Medulla oblongata (tissue), 1 donor: ENCODE measurements at regions not wholly inside any gene's neighbourhood (a gene's known extent, or its start where the extent isn't known, plus 50 kb on each side); places are given as distances from the start of the nearest gene placed in this dataset.
"Not testable (repeated sequence)": the region's sequence is repeated elsewhere in the genome, so short reads cannot be mapped to it uniquely, and the experiment has no call there.

Source experiments
- DNase-seq: peaks from one replicate; pipeline ENCODE4 v3.0.0-alpha.2; 2015; ENCODE audit errors: extremely low spot score

DNA sequence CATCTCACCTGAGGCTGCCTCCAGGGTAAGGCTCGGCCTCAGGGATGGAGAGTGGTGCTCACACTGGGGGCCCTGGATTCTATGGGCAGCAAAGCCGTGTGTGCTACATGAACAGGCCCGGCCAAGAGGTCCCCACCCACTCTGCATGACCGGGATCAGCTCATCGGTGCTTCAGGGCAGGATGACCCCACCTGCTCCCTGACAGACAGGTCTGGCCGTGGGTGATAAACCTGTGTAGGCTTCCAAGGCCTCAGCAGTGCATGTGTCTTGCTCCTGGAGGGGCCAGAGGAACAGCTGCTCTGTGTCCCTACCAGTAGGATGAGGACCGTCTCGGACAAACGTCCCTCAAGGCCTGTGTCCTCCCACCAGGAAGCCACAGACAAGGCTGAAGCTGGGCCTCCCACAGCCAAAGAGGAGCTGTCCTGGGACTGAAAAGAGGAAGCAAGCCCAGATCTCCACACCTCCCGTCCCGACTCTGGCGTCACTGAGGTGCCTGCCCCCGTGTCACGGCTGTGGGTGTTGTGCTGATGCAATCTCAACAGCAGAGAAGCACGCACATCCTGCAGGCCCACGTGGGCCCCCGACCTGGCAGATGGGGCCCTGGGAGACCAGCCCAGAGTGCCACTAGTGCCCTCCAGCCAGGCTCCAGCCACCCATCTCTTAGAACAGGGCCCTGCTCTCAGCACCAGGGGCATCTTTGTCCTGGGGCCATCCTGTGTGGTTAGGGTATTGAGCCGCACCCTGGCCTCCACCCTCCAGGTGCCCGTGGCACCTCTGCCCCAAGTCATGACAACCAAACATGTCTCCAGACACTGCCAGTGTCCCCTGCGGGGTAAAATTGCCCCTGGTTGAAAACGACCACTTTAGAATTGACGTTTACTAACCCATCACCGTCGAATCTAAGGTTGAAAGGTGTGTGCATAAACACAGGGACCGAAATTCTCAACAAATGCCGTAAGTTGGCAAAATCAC is 5455.9 kb upstream of the TPTE start:
- DNase-seq = peak; percentile 26

DNA sequence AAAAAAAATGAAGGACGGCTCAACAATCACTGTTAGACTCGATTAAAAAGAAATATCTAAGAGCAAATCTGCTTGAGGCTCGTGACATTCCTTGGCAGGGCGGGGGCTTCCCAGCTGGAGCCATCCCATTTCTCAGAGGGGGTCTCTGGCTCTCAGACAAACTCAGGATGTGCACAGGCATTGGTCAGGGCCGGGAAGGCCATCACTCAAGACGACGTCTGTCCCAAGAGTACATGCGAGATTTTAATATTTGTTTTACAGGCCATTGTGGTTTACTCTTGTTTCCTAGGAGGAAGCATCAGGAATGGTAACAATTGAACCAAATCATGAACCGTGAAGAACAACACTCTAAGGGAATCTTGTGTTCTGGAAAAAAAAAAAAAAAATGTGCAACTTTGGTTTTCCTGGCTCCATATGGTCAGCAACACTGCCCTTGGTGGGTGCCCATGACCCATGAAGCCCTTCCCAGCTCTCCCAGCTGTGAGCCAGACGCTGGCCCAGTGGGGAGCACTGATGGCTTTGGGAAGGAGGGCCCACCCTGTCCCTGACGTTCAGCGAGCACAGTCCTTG is 5454.6 kb upstream of the TPTE start:
- DNase-seq = not testable (repeated sequence)

DNA sequence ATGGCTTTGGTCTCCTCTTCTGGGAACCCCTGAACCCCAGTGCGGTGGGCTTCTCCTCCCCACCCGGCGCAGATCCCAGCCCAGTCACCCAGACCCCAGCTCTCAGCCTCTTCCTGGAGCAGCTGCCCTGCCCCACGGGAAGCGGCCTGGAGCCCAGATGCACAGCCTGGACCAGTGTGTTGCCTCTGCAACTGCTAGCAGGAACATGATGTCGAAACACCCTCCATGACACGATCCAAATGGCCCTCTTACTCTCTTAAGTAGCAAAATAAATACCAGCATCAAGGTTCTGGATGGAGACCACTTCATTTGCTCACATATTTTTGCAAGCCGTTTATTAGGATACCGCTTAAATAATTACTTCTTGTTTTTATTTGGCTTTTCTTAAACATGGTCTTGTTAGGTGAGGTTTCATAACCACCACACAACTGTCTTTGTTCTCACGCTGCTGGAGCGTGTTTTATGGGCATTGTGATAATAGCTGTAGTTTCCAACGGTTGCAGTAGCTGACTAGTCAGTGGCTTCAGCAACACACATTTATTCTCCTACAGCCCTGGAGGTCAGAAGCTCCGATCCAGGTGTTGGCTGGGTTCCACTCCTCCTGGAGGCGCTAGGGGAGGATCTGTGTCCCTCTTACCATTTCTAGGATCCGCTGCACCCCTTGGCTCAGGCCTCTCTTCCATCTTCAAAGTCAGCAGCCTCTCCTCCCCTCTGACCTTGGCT is 5453.9 kb upstream of the TPTE start:
- not testable (repeated sequence) for DNase-seq

DNA sequence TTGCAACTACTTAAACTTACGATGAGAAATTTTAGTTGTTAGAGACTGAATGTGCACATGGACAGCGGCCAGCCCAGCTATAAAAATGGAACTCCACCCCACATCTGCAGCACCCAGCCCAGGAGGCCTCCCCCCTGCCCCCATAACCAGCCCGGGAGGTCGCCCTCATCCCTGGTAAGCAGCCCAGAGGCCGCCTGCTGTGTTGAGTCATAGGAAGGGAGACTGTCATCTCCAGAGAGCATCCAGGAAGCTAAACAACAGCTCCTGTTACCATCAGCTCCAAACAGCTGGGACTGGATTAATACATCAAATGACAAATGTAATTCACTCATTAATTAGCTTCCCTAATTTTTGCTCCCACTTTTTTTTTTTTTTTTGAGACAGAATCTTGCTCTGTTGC is 5452.7 kb upstream of the TPTE start:
- DNase-seq = not testable (repeated sequence)

DNA sequence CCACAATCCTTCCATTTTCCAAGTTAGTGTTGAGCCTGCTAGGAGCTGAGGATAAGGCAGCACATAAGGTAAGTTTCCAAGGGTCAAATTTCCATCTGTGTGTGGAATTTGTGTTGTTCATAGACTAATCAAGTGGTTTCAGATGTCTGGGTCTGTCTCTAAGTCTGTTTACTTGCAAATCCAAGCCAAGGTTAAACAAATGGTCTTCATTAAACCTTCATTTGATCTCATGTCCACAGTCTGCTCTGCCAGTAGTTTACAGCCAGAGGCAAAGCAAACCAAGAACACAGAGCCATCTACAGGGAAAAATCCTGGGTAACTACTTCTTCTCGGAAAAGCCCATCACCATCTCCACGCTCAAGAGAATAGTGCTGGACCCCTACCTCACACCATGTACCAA is 5450.2 kb upstream of the TPTE start:
- not testable (repeated sequence) for DNase-seq

DNA sequence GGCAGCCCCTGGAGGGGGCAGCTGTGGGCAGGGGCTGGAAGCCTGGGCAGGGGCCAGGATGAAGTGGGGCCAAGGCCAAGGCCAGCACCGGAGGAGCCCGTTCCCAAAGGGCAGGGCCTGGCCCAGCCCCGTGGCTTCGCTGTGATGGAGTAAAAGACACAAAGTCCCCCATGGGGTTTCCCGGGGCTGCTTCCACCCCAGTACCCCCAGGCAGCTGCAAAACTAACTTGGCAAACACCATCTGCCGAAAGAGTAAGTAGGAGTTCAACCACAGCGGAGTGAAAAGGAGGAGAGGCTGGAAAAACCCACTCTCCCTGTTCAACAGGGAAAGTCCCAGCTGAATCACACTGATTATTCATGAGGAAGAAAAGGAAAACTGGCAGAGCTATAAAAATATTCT is 5444.5 kb upstream of the TPTE start:
- not testable (repeated sequence) for DNase-seq

- DNase-seq = not testable (repeated sequence)
Observed at GRCh38 chr21:5079361-5079760, 5442.0 kb upstream of the TPTE start.

- not testable (repeated sequence) for DNase-seq
Observed at GRCh38 chr21:5080015-5080414, 5441.4 kb upstream of the TPTE start.

GRCh38 chr21:5084246-5084645 is 5437.1 kb upstream of the TPTE start:
- not testable (repeated sequence) for DNase-seq

GRCh38 chr21:5085456-5085855 is 5435.9 kb upstream of the TPTE start:
- DNase-seq = not testable (repeated sequence)

GRCh38 chr21:5086416-5086815 is 5435.0 kb upstream of the TPTE start:
- DNase-seq = peak; percentile 1

GRCh38 chr21:5088820-5089219 is 5432.6 kb upstream of the TPTE start:
- not testable (repeated sequence) for DNase-seq

- DNase-seq = not testable (repeated sequence)
Observed at GRCh38 chr21:5089399-5090089, 5431.8 kb upstream of the TPTE start.

DNA sequence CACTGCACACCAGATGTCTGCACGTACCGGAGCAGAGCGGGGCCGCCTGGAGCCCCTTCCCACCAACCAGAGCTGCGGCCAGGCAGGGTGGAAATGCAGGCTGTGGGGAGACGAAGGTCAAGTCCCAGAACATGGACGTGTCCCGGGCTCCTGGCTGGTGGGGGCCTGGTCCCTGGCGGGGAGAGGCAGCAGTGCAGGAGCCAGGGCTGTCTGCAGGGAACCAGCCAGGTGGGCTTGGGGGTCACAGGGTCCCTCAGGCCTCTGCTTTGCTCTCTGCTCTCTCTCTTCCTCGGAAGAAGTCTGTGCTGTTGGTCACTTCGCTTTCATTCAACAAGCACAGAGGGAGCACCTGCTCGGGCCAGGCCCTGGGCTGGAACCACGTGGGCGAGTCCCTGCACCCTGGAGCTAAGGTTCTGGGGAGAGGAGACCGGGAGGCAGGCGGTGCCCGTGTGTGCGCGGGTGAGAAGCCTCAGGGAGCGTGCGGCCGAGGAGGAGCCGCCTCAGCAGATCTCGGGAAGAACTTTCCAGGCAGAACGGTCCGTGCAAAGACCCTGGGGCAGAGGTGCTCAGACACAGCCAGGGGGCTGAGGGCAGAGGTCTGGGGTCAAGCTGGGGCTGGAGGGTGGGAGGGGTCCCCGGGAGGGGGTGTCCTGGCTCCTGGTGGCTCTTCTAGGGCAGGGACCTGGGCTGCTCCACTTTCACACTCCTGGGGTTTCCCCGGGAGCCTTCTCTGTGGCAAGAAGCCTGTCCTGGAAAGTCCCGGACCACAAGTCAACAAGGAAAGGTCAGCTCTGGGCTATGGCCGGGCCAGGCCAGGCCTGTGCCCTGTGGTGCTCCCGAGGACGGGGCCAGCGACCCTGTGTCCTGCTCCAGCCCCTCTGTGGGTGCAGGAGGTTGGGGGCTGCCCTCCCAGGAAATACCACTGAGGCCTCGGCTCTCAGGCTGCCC is 5431.0 kb upstream of the TPTE start:
- DNase-seq = not testable (repeated sequence)

- not testable (repeated sequence) for DNase-seq
Observed at GRCh38 chr21:5091274-5091673, 5430.1 kb upstream of the TPTE start.

DNA sequence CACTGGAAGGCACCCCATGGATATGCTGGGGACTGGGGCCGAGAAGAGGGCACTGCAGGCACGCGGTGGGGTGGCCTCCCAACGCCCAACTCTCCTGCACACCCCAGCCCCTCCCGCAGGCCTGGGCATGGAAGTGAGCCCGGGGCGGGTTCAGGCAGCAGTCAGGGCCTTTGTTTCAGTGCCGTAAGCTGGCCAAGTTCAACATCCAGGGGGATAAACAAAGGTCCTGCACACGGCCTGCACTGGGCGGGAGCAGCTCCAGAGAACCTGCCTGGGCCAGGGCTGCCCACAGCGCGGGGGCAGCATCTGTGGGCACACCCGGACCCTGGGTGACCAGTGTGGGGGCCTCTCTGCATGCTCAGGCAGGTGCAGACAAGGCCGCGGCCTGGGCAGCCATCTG is 5425.8 kb upstream of the TPTE start:
- DNase-seq = not testable (repeated sequence)

GRCh38 chr21:5098010-5098743 is 5423.2 kb upstream of the TPTE start:
- not testable (repeated sequence) for DNase-seq

DNA sequence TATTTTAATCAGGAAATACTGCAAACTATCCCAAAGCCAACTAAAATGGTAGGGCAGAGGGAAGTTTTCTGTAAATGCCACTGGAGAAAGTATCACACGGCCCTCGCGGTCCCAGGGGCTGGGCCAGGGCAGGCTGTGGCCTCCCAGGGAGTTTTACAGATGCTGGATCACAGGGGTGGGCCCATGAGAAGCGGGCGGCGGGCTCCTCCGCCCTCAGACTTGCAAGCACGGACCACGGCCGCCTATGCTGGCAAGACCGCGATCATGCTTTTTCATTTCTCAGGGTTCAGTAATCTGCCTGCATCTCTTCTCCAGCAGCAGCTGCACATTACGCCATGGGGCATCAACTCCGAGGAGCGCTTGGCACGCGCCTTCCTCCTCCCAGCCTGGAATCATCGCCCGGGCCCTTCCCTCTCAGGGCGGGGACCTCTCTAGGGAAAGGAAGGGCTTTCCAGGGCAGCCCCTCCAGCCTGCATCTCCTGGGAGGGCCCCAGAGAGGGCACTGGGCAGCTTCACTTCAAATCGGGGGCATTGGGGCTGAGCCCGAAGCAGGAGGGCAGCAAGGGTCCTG is 5420.7 kb upstream of the TPTE start:
- DNase-seq = not testable (repeated sequence)

DNA sequence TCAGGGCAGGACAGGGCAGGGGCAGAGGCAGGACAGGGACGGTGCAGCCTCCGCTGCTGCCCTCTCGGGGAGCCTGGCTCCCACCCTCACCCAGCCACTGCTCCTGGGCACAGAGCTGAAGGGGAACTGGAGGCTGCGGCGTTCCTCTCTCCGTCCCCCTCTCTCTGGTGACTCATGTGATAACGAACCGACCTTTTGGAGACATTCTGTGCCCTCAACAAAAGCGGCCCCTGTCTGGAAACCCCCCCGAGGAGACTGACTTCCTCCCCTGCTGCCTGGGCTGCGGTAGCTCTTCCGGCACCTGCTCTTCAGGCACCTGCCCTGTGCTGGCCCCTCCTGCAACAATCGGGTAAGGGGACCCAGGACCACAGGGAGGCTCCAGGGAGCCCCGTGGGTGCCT is 5419.6 kb upstream of the TPTE start:
- DNase-seq = peak; percentile 45
